Mammary epithelial cell (primary cell): ENCODE measurements at regions not wholly inside any gene's neighbourhood (a gene's known extent, or its start where the extent isn't known, plus 50 kb on each side); places are given as distances from the start of the nearest gene placed in this dataset.

ENCODE experiments used
- EZH2 ChIP-seq: IDR thresholded peaks from 2 replicates; pipeline ENCODE4 v1.6.1; 2012; ENCODE audit warnings: low read length, inconsistent platforms, borderline replicate concordance
- TF ChIP-seq, protein P1 (sequence below), 2 donors: IDR thresholded peaks in 1 of 2; conservative IDR thresholded peaks in 1 of 2; 2 replicates each; pipeline ENCODE4 v1.5.1; 2011 to 2012; ENCODE audit warnings: inconsistent platforms in 2 of 2, low read length in 2 of 2, mild to moderate bottlenecking in 2 of 2, control low read depth in 1 of 2, low read depth in 1 of 2; ENCODE audit not compliant: insufficient read depth in 1 of 2; ENCODE audit errors: extremely low read depth in 1 of 2

DNA sequence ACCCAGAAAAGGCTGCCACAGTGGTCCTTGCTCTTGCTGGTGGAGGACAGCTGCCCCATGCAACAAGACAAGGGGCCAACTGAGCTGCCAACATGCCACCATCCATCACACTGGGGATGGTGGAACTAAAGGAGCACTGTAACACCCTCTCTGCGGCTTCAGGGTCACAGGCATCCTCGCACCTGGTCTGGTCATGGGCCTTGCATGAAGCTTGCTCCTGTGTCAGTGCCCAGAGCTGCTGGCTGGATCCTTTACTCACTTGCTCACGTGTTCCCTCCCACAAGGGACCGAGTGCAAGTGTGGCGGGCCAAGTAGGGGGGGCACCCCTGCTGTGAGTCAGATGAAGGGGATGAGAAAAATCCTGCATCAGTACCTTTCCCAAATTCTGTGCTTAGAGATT is 972.3 kb upstream of the DDX18 start:
- TF ChIP-seq, protein P1, sequence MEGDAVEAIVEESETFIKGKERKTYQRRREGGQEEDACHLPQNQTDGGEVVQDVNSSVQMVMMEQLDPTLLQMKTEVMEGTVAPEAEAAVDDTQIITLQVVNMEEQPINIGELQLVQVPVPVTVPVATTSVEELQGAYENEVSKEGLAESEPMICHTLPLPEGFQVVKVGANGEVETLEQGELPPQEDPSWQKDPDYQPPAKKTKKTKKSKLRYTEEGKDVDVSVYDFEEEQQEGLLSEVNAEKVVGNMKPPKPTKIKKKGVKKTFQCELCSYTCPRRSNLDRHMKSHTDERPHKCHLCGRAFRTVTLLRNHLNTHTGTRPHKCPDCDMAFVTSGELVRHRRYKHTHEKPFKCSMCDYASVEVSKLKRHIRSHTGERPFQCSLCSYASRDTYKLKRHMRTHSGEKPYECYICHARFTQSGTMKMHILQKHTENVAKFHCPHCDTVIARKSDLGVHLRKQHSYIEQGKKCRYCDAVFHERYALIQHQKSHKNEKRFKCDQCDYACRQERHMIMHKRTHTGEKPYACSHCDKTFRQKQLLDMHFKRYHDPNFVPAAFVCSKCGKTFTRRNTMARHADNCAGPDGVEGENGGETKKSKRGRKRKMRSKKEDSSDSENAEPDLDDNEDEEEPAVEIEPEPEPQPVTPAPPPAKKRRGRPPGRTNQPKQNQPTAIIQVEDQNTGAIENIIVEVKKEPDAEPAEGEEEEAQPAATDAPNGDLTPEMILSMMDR (conservative IDR thresholded peaks at IDR 0.05 in 1 of 2, IDR thresholded peaks at IDR 0.05 in 1 of 2; ENCODE audit: extremely low read depth in 1 of 2, insufficient read depth in 1 of 2, low read depth in 1 of 2, low read length in 2 of 2), result no peak
- TF ChIP-seq EZH2, result no peak
